Activated T-cell treated with anti-CD3 and anti-CD28 coated beads, Interleukin-2, amount 50 U/mL, for 4 hours (primary cell): ENCODE measurements at regions not wholly inside any gene's neighbourhood (a gene's known extent, or its start where the extent isn't known, plus 50 kb on each side); places are given as distances from the start of the nearest gene placed in this dataset.
"Not testable (repeated sequence)": the region's sequence is repeated elsewhere in the genome, so short reads cannot be mapped to it uniquely, and the experiment has no call there.

Experiments
- ATAC-seq, 2 donors: fragments of 200-7000 bp; cut with Tn5 transposase; one replicate each; pipeline ENCODE4 v1.10.0; 2021
- DNase-seq: peaks from one replicate; pipeline ENCODE4 v3.0.0-alpha.2; 2020
- H3K27me3 Mint-ChIP-seq: one replicate; pipeline ENCODE4 v1.8.0; 2021; ENCODE audit warnings: low read depth, mixed read lengths
- H3K36me3 Mint-ChIP-seq: one replicate; pipeline ENCODE4 v1.8.0; 2022; ENCODE audit warnings: mixed read lengths; ENCODE audit not compliant: insufficient read depth
- H3K4me1 Mint-ChIP-seq: one replicate; pipeline ENCODE4 v1.8.0; 2021; ENCODE audit warnings: low read depth, mixed read lengths
- H3K4me3 Mint-ChIP-seq: one replicate; pipeline ENCODE4 v1.8.0; 2021; ENCODE audit warnings: mild to moderate bottlenecking, moderate library complexity, mixed read lengths
- H3K9me3 Mint-ChIP-seq: one replicate; pipeline ENCODE4 v1.8.0; 2021; ENCODE audit warnings: mixed read lengths

DNA sequence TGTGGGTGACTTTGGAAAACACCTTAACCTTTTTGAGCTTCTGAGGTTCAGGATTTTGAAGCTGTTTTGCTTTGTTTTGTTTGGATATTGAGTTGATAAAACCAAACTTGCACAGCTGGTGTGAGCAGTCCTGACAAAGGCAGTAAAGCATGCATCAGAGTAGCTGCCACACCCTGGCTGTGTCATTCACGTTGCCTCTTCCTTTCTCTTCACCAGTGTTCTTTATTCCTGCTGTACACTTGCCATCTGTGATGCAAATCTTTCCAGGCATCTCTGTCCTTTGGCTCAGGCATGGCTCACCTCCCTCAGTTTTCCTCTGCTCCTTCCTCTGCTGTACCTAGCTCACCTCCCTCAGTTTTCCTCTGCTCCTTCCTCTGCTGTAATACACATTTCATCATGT, 1850.2 kb upstream of the AGA start:
- Mint-ChIP-seq H3K4me1 (no peaks in the 10 kb centered on the region), H3K36me3 (no peaks in the 10 kb centered on the region), H3K4me3 (no peak overlapping the region), H3K27me3 (no peaks in the 10 kb centered on the region), H3K9me3 (peaks cover 12% of the 10 kb centered on the region)
- DNase-seq (no peak), ATAC-seq (no peak)

DNA sequence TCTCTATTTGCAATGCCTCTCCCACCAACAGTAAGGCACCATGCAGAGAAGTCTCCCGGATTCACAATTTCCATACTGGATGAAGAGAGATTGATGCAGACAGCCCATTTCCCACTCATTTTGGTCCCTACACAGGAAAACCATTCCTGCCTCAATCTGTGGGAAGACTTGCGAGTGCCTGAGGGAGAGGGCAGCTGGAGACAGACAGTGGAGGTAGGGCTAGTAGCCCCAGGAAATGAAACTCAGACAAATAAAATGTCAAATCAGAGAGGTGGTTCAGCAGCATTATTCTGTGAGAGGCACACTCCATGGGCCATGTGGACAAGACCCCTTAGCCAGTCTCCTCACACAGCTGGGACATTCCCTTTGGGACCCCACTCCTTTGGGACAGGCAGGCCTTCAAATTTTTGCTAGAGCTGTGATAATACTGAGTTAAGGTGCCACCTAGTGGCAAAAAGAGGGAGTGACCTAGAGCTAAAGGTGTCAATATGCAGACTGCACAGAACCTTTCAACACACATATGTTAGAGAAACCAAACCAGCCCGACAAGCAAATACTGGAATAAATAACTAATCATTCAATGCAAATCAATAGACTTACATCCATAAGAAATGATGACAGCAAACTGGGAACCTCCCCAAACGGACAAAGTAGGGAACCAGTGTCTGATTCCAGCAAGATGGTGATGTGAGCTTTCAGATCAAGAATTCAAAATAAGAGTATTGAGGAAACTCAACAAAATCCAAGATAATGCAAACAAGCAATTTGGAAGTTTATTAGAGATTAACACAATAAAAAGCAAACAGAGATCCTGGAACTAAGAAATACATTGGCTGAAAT, 1865.3 kb upstream of the AGA start:
- H3K4me3 Mint-ChIP-seq = no peak overlapping the region
- ATAC-seq = no peak
- no peaks in the 10 kb centered on the region for H3K27me3 Mint-ChIP-seq
- H3K36me3 Mint-ChIP-seq = no peaks in the 10 kb centered on the region
- peaks cover 16% of the 10 kb centered on the region for H3K9me3 Mint-ChIP-seq
- H3K4me1 Mint-ChIP-seq = no peaks in the 10 kb centered on the region
- DNase-seq = no peak

DNA sequence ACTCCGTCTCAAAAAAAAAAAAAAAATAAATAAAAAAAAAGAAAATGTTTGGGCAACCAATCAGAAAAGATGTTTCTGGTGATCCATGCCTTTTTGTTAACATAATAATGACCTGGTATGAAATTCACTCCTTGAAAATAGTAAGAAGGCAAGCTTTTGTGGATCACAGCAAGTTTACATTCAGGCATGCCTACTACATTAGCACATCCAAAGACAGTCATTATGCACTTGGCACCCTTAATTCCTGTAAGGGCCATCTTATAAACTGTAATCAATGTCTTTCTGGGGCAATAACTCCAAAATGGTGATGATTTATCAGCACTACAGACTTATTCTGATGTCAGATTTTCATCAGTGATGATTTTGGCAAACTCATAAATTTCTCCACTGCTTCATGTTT, 1871.6 kb upstream of the AGA start:
- no peak for DNase-seq
- Mint-ChIP-seq H3K4me3 (no peak overlapping the region), H3K9me3 (peaks cover 20% of the 10 kb centered on the region), H3K36me3 (no peaks in the 10 kb centered on the region), H3K4me1 (no peaks in the 10 kb centered on the region), H3K27me3 (no peaks in the 10 kb centered on the region)
- no peak for ATAC-seq

DNA sequence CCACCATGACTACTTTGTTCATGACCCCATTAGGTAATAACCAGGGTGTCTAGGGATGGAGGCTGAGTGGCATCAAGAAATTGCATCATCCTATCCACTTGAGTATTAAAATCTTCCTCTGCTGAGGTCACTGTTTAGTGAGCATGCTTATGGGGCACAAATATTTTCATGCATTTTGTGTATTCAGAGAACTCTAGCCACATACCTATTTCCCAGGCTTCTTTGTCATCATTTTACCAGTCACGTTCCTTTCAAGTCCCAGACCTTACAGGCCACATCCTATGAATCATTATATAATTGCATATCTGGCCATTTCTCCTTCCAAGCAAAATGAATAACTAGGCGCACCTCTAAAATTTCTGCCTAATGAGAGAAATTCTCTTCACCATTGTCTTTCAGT, 1882.9 kb upstream of the AGA start:
- no peaks in the 10 kb centered on the region for H3K27me3 Mint-ChIP-seq
- no peak for DNase-seq
- peaks cover 4% of the 10 kb centered on the region for H3K9me3 Mint-ChIP-seq
- H3K4me3 Mint-ChIP-seq = no peak overlapping the region
- ATAC-seq = no peak
- H3K4me1 Mint-ChIP-seq = no peaks in the 10 kb centered on the region
- H3K36me3 Mint-ChIP-seq = no peaks in the 10 kb centered on the region

DNA sequence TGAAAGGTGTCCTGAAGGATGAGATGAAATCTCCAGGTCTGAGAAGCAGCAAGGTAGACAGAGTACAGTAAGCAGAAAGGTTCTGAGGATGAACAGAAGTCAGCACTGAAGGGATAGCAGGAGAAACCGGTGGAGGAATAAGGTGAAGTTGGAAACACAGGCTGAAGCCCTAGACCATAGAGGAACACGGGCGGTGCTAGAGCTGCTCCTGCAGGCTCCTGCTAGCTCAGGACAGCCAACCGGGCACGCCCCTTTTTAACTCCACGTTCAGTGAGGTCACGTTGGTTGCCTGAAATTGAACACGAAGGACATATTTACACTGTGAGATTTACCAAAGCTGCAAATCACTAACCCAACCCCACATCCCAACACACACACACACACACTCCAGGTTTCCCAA, 1886.4 kb upstream of the AGA start:
- peaks cover 4% of the 10 kb centered on the region for H3K9me3 Mint-ChIP-seq
- no peaks in the 10 kb centered on the region for H3K36me3 Mint-ChIP-seq
- ATAC-seq = no peak
- no peak overlapping the region for H3K4me3 Mint-ChIP-seq
- DNase-seq = no peak
- H3K4me1 Mint-ChIP-seq = no peaks in the 10 kb centered on the region
- no peaks in the 10 kb centered on the region for H3K27me3 Mint-ChIP-seq

DNA sequence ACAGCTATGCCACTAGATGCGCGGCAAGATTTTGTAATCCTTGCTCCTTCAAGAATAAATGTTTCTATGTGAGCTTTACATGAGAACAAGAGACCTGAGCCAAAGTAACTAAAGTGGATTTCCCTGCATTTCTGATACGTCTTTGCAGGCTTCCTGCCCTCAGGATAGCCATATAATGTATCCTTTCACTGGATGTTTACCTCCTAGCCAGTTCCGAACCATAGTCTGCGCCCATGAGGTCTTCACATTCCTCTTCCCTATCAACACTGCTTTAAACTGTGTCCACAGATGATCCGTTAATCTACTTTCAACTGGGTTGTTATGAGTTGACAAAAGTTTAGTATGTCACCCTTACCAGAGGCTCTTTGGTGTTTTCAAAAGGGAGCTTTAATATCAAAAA, 1889.1 kb upstream of the AGA start:
- Mint-ChIP-seq H3K4me3 (no peak overlapping the region), H3K27me3 (no peaks in the 10 kb centered on the region), H3K9me3 (peaks cover 1% of the 10 kb centered on the region), H3K4me1 (no peaks in the 10 kb centered on the region), H3K36me3 (no peaks in the 10 kb centered on the region)
- no peak for ATAC-seq
- no peak for DNase-seq

DNA sequence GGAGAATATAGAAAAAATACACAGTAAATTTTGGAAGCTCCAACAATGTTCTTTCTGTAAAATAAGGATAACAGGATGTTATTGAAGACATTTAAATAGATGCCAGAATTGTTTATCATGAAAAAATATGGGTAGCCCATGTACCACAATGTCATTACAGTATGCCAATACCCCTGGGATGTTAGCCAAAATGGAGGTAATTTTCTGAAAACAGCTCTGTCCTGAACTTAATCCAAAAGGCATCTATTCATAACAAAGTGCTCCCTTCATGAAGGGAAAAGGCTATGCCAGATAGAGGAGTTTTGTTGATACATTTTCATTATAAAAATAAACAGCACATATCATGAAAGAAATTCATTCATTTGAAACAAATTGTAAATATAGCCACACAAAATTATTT, 1902.6 kb upstream of the AGA start:
- H3K27me3 Mint-ChIP-seq = no peaks in the 10 kb centered on the region

DNA sequence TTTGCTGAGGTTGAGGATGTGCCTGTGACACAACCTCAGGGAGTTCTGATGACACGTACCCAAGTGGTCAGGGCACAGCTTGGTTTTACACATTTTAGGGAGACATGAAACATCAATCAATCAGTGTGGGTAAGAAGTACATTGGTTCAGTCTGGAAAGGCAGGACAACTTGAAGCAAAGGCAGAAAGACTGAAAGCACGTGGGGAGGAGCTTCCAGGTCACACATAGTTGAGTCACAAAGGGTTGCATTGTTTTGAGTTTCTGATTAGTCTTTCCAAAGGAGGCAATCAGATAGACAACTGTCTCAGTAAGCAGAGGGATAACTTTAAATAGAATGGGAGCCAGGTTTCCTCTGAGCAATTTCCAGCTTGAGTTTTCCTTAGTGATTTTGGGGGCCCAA, 1910.0 kb upstream of the AGA start:
- no peak overlapping the region for H3K4me3 Mint-ChIP-seq
- ATAC-seq (no peak), DNase-seq (no peak)
- no peaks in the 10 kb centered on the region for H3K36me3 Mint-ChIP-seq
- H3K9me3 Mint-ChIP-seq = peaks cover 18% of the 10 kb centered on the region
- no peaks in the 10 kb centered on the region for H3K27me3 Mint-ChIP-seq
- no peaks in the 10 kb centered on the region for H3K4me1 Mint-ChIP-seq

More for the DNA sequence above, 1902.6 kb upstream of the AGA start:
- Mint-ChIP-seq H3K4me1 (no peaks in the 10 kb centered on the region), H3K9me3 (peaks cover 23% of the 10 kb centered on the region), H3K36me3 (no peaks in the 10 kb centered on the region), H3K4me3 (no peak overlapping the region)
- no peak for DNase-seq
- no peak for ATAC-seq

DNA sequence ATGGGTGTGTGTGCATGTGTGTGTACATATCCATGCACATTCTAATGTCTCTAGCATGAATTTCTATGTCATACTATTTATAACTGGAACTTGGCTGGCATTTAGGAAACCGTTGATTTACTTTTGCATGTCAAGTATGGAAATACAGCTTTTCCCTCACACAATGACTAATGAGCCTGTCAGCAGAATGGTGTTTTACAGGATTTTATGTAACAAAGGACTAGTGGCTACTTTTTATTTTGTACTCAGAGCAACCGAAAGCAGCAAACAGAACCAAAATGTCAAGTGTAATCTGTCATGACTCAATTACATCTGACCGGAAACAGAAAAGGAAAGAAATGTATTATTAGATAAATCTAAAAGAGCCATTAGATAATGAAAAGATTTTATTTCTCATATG, 1911.5 kb upstream of the AGA start:
- Mint-ChIP-seq H3K9me3 (peaks cover 21% of the 10 kb centered on the region), H3K36me3 (no peaks in the 10 kb centered on the region), H3K4me3 (no peak overlapping the region), H3K4me1 (no peaks in the 10 kb centered on the region), H3K27me3 (no peaks in the 10 kb centered on the region)
- DNase-seq (no peak), ATAC-seq (no peak)

DNA sequence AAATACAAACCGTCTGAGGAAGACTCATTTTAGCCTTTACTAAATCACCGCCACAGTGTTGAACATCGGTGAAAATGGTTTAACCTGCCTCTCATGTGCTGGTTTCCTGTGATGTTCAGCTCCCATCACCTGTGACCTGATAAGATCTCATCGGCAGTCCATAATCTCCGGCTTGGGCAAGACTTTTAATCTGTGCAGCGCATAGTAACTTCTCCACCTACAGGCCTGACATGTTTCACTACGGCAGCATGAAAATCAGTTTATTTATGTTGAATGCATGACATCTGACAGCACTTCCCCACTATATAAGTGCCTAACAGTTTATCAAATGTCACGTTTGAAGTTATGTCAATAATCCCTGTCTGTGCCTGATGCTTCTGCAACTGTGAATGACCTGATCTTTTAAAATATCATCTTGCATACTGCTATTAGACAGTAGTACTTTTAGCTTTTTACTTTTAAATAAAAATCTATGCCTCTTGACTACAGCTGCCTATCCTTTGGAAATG, 1919.8 kb upstream of the AGA start:
- ATAC-seq = no peak
- no peaks in the 10 kb centered on the region for H3K4me1 Mint-ChIP-seq
- no peaks in the 10 kb centered on the region for H3K27me3 Mint-ChIP-seq
- no peak for DNase-seq
- no peaks in the 10 kb centered on the region for H3K36me3 Mint-ChIP-seq
- peaks cover 20% of the 10 kb centered on the region for H3K9me3 Mint-ChIP-seq
- no peak overlapping the region for H3K4me3 Mint-ChIP-seq

DNA sequence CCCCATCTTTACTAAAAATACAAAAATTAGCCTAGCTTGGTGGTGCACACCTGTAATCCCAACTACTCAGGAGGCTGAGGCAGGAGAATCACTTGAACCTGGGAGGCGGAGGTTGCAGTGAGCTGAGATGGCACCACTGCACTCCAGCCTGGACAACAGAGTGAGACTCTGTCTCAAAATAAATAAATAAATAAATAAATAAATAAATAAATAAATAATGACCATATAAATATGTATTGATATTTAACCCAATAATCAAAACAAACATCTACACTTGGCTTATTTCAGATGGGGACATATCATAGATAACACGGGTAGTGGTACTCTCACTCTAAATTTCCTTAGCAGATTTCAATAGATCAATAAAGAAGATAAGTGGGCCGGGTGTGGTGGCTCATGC, 1923.7 kb upstream of the AGA start:
- H3K4me3 Mint-ChIP-seq, H3K4me1 Mint-ChIP-seq, DNase-seq, ATAC-seq, H3K36me3 Mint-ChIP-seq, H3K9me3 Mint-ChIP-seq, H3K27me3 Mint-ChIP-seq: not testable (repeated sequence)

DNA sequence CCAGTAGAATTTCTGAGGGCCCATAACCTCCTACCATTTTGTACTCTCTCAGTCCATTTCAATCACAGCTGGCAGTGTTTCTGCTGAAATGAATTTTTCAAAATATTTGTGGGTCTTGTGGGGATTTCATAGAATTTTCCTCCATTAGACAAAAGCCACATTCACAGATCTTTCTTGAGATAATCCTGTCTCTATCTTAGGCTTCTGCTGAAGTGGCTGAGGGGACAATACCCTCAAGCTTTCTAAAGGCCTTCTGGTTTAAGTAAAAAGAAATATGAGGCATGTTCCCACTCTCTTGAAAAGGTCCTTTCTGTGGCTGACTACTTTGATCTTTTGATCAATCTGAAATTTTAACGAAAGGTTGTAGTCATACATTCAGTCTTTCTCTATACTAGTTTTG, 1930.0 kb upstream of the AGA start:
- Mint-ChIP-seq H3K36me3 (no peaks in the 10 kb centered on the region), H3K9me3 (no peaks in the 10 kb centered on the region), H3K27me3 (no peaks in the 10 kb centered on the region), H3K4me3 (no peak overlapping the region), H3K4me1 (no peaks in the 10 kb centered on the region)
- no peak for DNase-seq
- no peak for ATAC-seq

DNA sequence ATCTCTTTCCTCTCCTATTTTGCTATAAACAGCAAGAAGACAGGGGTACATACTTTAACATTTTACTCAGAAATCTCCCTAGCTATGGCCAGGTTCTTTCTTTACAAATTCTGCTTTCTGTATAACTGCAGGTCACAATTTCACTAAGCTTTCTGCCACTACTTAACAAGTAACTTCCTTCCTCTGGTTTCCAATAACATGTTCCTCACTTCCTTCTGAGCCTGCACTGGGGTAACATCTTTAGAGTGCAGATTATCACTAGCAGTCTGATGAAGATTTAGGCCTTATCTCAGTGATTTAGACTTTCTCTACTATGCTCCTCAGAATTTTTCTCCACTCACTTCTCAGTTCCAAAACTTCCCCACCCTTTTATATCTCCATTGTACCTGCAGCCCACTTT, 1930.5 kb upstream of the AGA start:
- H3K36me3 Mint-ChIP-seq = no peaks in the 10 kb centered on the region
- no peak for ATAC-seq
- H3K27me3 Mint-ChIP-seq = no peaks in the 10 kb centered on the region
- no peak overlapping the region for H3K4me3 Mint-ChIP-seq
- DNase-seq = no peak
- H3K9me3 Mint-ChIP-seq = no peaks in the 10 kb centered on the region
- no peaks in the 10 kb centered on the region for H3K4me1 Mint-ChIP-seq

DNA sequence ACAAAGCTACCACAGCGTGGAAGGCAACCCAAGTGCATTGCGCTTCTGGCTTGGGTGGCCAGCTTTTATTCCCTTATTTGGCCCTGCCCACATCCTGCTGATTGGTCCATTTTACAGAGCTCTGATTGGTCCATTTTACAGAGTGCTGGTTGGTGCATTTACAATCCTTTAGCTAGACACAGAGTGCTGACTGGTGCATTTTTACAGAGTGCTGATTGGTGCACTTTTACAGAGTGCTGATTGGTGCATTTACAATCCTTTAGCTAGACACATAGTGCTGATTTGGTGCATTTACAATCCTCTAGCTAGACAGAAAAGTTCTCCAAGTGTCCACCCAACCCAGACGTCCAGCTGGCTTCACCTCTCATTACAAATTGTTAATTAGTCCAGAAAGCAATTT, 1936.6 kb upstream of the AGA start:
- not testable (repeated sequence) for H3K4me3 Mint-ChIP-seq, H3K36me3 Mint-ChIP-seq, ATAC-seq, H3K4me1 Mint-ChIP-seq, H3K27me3 Mint-ChIP-seq, DNase-seq
- H3K9me3 Mint-ChIP-seq = peaks cover 16% of the 10 kb centered on the region

DNA sequence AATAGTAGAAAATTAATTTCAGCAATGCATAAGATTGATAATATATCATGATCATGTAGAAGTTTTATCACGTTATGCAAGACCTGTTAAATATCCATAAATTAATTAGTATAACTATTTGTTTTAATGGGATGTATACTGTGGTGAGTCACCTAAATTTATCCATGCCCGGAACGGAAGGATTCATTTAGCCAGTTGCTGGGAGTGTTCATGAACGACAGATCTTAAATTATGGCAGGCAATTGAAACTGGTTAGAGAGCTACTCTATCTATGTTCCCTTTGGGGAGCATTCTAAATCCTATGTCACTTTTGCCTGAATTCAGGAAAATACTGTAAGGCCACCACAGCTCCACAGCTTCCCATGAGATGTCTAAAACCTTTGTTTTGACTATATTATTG, 1950.5 kb upstream of the AGA start:
- no peak for ATAC-seq
- Mint-ChIP-seq H3K4me3 (no peak overlapping the region), H3K4me1 (no peaks in the 10 kb centered on the region), H3K9me3 (peaks cover 18% of the 10 kb centered on the region), H3K36me3 (no peaks in the 10 kb centered on the region), H3K27me3 (no peaks in the 10 kb centered on the region)
- no peak for DNase-seq
